HCEC 1CT (cell line): ENCODE measurements at regions not wholly inside any gene's neighbourhood (a gene's known extent, or its start where the extent isn't known, plus 50 kb on each side); places are given as distances from the start of the nearest gene placed in this dataset.
"Not testable (repeated sequence)": the region's sequence is repeated elsewhere in the genome, so short reads cannot be mapped to it uniquely, and the experiment has no call there.

Source experiments
- DNase-seq: peaks from one replicate; pipeline ENCODE4 v3.0.0-alpha.2; 2017

GRCh38 chr2:42987112-42987922, 194.9 kb upstream of the HAAO start:
- DNase-seq: peak; percentile 95

GRCh38 chr2:42984617-42985016, 192.2 kb upstream of the HAAO start:
- DNase-seq: no peak

- no peak for DNase-seq
Measured at GRCh38 chr2:42984081-42984480, 191.7 kb upstream of the HAAO start.

- DNase-seq: no peak
Measured at GRCh38 chr2:42980764-42981416, 188.5 kb upstream of the HAAO start.

- no peak for DNase-seq
Measured at GRCh38 chr2:42979870-42980763, 187.7 kb upstream of the HAAO start.

- no peak for DNase-seq
Measured at GRCh38 chr2:42979416-42979869, 187.1 kb upstream of the HAAO start.

- DNase-seq: no peak
Measured at GRCh38 chr2:42978887-42979415, 186.6 kb upstream of the HAAO start.

- DNase-seq: no peak
Measured at GRCh38 chr2:42978175-42978886, 185.9 kb upstream of the HAAO start.

- no peak for DNase-seq
Measured at GRCh38 chr2:42977270-42978174, 185.1 kb upstream of the HAAO start.

- DNase-seq: no peak
Measured at GRCh38 chr2:42976351-42976750, 184.0 kb upstream of the HAAO start.

- DNase-seq: peak; percentile 70
Measured at GRCh38 chr2:42974721-42975717, 182.6 kb upstream of the HAAO start.

GRCh38 chr2:42974169-42974720, 181.9 kb upstream of the HAAO start:
- DNase-seq: no peak

GRCh38 chr2:42973726-42974125, 181.3 kb upstream of the HAAO start:
- no peak for DNase-seq

- DNase-seq: not testable (repeated sequence)
Measured at GRCh38 chr2:42972933-42973516, 180.6 kb upstream of the HAAO start.

- peak; percentile 16 for DNase-seq
Measured at GRCh38 chr2:42971947-42972736, 179.8 kb upstream of the HAAO start.

GRCh38 chr2:42971381-42971780, 179.0 kb upstream of the HAAO start:
- DNase-seq: no peak

- no peak for DNase-seq
Measured at GRCh38 chr2:42970151-42970550, 177.8 kb upstream of the HAAO start.
